ENCODE measurements at regions not wholly inside any gene's neighbourhood (a gene's known extent, or its start where the extent isn't known, plus 50 kb on each side); places are given as distances from the start of the nearest gene placed in this dataset.

- Histone ChIP-seq H3K27me3 (ENCODE audit: low read length) (no peaks in the 10 kb centered on the region), H3K4me2 (ENCODE audit: low read length) (no peak overlapping the region), H3K9me3 (ENCODE audit: low read length) (no peaks in the 10 kb centered on the region), H3K27ac (ENCODE audit: low read length) (no peak overlapping the region), H3F3A (ENCODE audit: low read length, unreplicated experiment) (no peaks in the 10 kb centered on the region), H3K9ac (ENCODE audit: low read length) (no peak overlapping the region), H3K79me2 (ENCODE audit: low read length) (no peaks in the 10 kb centered on the region), H4K20me1 (ENCODE audit: low read length) (no peaks in the 10 kb centered on the region), H3K4me3 (ENCODE audit: low read length) (no peak overlapping the region), H2AFZ (ENCODE audit: low read length) (no peak overlapping the region), H3K4me1 (ENCODE audit: insufficient read depth, low read length) (no peaks in the 10 kb centered on the region), H3K9me2 (replicated peaks; ENCODE audit: low read length) (no peaks in the 10 kb centered on the region), H3K36me3 (ENCODE audit: low read depth, low read length) (no peaks in the 10 kb centered on the region)
- intact Hi-C loops (cut with micrococcal nuclease) = no loop called here
- CTCF ChIA-PET = no interaction called here
- POLR2A ChIA-PET (ENCODE audit: unreplicated experiment) = no interaction called here
- TF ChIP-seq EZH2phosphoT487 (IDR thresholded peaks at IDR 0.05; ENCODE audit: borderline replicate concordance, low read length) = no peak
- no peak for TF ChIP-seq CTCF (conservative IDR thresholded peaks at IDR 0.05; ENCODE audit: low read depth, low read length)
- TF ChIP-seq EZH2 (IDR thresholded peaks at IDR 0.05; ENCODE audit: low read length, unreplicated experiment) = no peak
- DNase-seq (no peak), ATAC-seq (no peak)
- no TSS peak for BruUV-seq (replicated peaks)
Observed at GRCh38 chrX:113868177-113868576, 715.7 kb upstream of the HTR2C start.

- CTCF ChIA-PET = no interaction called here
Observed at GRCh38 chrX:113849408-113849807, 734.5 kb upstream of the HTR2C start.

More at GRCh38 chrX:113849408-113849807, 734.5 kb upstream of the HTR2C start:
- Histone ChIP-seq H3K9me3 (ENCODE audit: low read length) (no peaks in the 10 kb centered on the region), H3K4me3 (ENCODE audit: low read length) (no peak overlapping the region), H3K36me3 (ENCODE audit: low read depth, low read length) (no peaks in the 10 kb centered on the region), H2AFZ (ENCODE audit: low read length) (no peak overlapping the region), H3F3A (ENCODE audit: low read length, unreplicated experiment) (no peaks in the 10 kb centered on the region), H3K4me1 (ENCODE audit: insufficient read depth, low read length) (no peaks in the 10 kb centered on the region), H3K79me2 (ENCODE audit: low read length) (no peaks in the 10 kb centered on the region), H4K20me1 (ENCODE audit: low read length) (no peaks in the 10 kb centered on the region), H3K27me3 (ENCODE audit: low read length) (no peaks in the 10 kb centered on the region), H3K9me2 (replicated peaks; ENCODE audit: low read length) (no peaks in the 10 kb centered on the region), H3K27ac (ENCODE audit: low read length) (no peak overlapping the region), H3K9ac (ENCODE audit: low read length) (no peak overlapping the region), H3K4me2 (ENCODE audit: low read length) (no peak overlapping the region)
- POLR2A ChIA-PET (ENCODE audit: unreplicated experiment) = no interaction called here
- intact Hi-C loops (cut with micrococcal nuclease) = no loop called here
- ATAC-seq = no peak
- no TSS peak for BruUV-seq (replicated peaks)
- DNase-seq = no peak
- TF ChIP-seq CTCF (conservative IDR thresholded peaks at IDR 0.05; ENCODE audit: low read depth, low read length) (no peak), EZH2phosphoT487 (IDR thresholded peaks at IDR 0.05; ENCODE audit: borderline replicate concordance, low read length) (no peak), EZH2 (IDR thresholded peaks at IDR 0.05; ENCODE audit: low read length, unreplicated experiment) (no peak)
